Large intestine (tissue), 3 donors: ENCODE measurements at regions not wholly inside any gene's neighbourhood (a gene's known extent, or its start where the extent isn't known, plus 50 kb on each side); places are given as distances from the start of the nearest gene placed in this dataset.
"Not testable (repeated sequence)": the region's sequence is repeated elsewhere in the genome, so short reads cannot be mapped to it uniquely, and the experiment has no call there.

Experiments
- DNase-seq, 2 donors: peaks; one replicate each; pipeline versions ENCODE4 v3.0.0 to v3.0.0-alpha.2; 2013
- H3K27ac ChIP-seq: one replicate; pipeline ENCODE4 v1.5.1; 2013; ENCODE audit warnings: low read length
- H3K27me3 ChIP-seq: 2 replicates; pipeline ENCODE4 v1.6.1; 2013; ENCODE audit warnings: low read length; ENCODE audit not compliant: control insufficient read depth, insufficient read depth
- H3K36me3 ChIP-seq: 2 replicates; pipeline ENCODE4 v1.6.1; 2013; ENCODE audit warnings: low read length; ENCODE audit not compliant: control insufficient read depth, insufficient read depth
- H3K4me1 ChIP-seq: one replicate; pipeline ENCODE4 v1.6.1; 2013; ENCODE audit warnings: low read length; ENCODE audit not compliant: control insufficient read depth, insufficient read depth
- H3K4me3 ChIP-seq: one replicate; pipeline ENCODE4 v1.5.1; 2013; ENCODE audit warnings: low read length
- H3K9me3 ChIP-seq: one replicate; pipeline ENCODE4 v1.6.1; 2013; ENCODE audit warnings: mild to moderate bottlenecking, low read depth, low read length, moderate library complexity; ENCODE audit not compliant: control insufficient read depth
- WGBS: methylation state at CpG from one replicate; pipeline ENCODE4 v1.1.5; 2013; ENCODE audit warnings: low lambda C conversion rate; ENCODE audit not compliant: insufficient coverage; 5-methylcytosine and 5-hydroxymethylcytosine counted together

DNA sequence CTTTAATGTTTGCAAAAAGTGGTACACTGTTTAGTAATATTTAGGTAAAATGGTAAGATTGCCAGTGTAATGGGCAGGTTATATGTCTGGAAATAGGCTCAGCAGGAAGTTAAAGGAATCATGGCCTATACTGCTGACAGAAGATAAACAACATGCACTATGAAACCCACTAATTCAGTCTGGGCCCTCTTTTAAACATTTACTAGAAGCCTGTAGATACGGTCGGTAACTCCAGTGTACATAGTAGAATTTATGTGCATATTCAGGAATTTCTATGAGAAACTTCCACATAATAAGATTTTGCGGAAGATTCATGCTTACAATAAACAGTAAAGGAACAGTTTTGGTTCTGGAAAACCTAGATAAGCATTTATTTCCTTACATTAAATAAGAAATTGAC is 1896.9 kb downstream of the KHDRBS2 start:
- not testable (repeated sequence) for H3K27ac ChIP-seq, H3K4me1 ChIP-seq, H3K27me3 ChIP-seq, H3K9me3 ChIP-seq, H3K4me3 ChIP-seq, H3K36me3 ChIP-seq
- DNase-seq = peak in 1 of 2 donors; percentile 4
- WGBS = 88% methylated on average over 1 of the region's 3 CpGs

DNA sequence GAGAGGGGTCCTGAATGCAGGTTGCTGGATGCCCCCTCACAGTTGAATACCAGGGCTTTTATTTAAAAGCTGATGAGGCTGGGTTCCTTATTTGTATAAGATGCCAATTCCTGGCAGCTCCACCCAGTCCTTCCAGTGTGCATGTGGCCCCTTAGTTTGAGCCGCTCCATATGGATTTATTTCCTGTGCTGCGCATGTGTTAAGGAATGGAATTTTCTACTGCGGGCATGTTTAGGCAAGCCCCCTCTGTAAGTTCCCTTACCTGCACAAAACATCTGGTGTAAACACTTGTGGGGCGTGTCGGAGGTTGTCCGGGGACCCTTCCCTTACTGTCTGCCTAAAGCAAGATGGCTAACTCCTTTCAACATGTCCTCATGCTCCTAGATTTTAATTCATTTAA is 1901.4 kb downstream of the KHDRBS2 start:
- H3K36me3 ChIP-seq, H3K4me3 ChIP-seq, DNase-seq, H3K27me3 ChIP-seq, H3K4me1 ChIP-seq, H3K27ac ChIP-seq, H3K9me3 ChIP-seq: not testable (repeated sequence)
- no CpG with 5 or more reads among the region's 6 CpGs for WGBS

DNA sequence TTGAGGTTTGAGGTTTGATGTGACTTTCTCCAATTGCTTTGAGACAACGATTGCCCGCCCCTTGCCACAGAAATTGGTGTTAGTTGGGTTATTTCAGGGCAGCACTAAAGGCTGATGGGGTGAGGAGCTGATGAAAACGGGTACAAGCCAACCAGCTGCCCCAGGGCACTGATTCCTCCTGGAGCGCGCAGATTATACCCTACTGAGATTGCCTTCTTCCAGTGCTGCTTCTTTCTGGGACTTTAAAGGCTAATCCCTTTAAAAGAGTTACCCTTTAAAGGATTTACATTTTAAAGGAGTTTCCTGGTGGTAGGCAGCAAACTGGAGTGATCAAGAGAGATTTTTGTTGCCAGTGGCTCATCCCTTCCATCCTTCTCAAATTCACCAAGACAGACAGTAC is 1903.3 kb downstream of the KHDRBS2 start:
- not testable (repeated sequence) for H3K27me3 ChIP-seq, H3K4me3 ChIP-seq, H3K9me3 ChIP-seq, DNase-seq, H3K4me1 ChIP-seq, H3K36me3 ChIP-seq, H3K27ac ChIP-seq
- no CpG with 5 or more reads among the region's 5 CpGs for WGBS

DNA sequence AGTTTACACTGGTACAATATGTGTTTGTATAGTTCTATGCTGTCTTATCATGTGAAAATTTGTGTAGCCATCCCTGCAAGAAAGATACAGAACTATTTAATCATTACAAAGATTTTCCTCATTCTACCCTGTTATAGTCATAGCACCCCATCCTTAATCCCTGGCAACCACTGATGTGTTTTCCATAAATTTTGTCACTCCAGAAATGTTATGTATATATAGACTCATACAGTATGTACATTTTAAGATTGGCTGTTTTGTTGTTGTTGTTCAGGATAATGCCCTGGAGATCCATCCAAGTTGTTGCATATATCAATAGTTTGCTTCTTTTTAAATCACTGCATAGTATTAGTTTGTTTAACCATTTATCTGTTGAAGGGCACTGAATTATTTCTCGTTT is 1911.9 kb downstream of the KHDRBS2 start:
- not testable (repeated sequence) for H3K27ac ChIP-seq, DNase-seq, H3K9me3 ChIP-seq, H3K4me1 ChIP-seq, H3K27me3 ChIP-seq, H3K4me3 ChIP-seq, H3K36me3 ChIP-seq
- WGBS = 83% methylated on average over 1 of the region's 1 CpG

DNA sequence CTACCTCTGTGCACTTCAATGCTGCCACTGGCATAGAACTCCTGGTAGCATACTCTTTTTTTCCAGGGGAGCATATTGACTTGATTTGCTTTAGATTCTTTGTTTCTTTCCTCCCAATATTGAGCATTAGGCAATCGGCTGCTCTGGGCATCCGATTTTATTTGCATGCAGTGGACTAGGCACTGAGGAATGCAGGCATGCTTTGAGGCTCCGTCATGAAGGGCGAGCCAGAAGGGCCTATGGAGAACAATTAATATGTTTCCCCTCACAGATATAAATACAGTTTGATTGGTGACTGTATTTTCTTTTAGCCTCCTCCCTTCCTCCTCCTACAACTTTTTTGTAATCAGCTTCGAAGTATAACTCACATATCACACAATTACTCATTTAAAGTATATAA is 1918.2 kb downstream of the KHDRBS2 start:
- not testable (repeated sequence) for H3K4me3 ChIP-seq, DNase-seq, H3K27me3 ChIP-seq, H3K9me3 ChIP-seq, H3K27ac ChIP-seq, H3K36me3 ChIP-seq, H3K4me1 ChIP-seq
- WGBS = 100% methylated on average over 1 of the region's 5 CpGs

DNA sequence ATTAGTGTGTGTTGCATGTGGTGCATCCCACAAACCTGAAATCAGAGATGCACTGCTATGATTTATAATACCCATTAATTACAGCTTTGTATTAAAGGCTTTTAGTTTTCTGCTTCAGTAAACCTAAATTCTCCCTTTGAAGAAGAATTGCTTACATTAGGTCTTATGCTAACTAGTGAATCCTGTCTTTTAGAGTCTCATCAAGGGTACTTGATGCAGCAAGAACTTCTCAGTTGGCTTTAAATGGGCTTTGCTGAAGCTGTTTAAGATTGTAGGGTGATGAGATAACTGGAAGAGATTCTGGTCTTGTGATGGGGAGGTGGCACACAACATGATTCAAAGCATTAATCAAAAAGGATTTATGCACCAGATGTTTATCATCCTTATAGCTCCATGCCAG is 1920.1 kb downstream of the KHDRBS2 start:
- not testable (repeated sequence) for H3K4me3 ChIP-seq, H3K36me3 ChIP-seq, H3K27ac ChIP-seq, H3K27me3 ChIP-seq, H3K9me3 ChIP-seq, H3K4me1 ChIP-seq, DNase-seq

DNA sequence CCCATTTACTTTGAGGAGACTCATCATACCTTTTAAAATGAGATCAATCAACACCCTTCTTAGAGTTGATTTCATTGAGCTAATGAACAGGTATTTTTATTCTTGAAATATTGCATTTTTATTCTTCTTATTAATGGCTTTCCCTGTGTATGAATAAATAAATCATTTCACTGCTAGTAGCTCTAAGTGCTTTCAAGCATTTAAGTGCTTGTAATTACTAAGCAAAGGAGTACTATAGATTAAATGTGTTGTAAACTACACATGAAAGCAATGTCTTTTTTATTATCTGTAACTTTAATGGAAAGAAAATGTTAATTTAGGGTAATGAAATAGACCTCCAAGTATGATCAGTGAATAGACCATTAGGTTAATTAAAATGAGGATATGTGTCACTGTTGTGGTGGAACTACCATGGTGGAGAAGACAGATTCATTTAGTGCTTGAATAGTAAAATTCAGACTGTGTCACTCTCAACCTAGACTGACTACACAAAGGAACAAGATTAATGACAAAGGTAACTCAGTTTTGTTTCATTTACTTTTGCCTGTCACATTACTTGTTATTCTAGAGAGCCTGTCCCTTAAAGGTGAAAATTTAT is 1943.5 kb downstream of the KHDRBS2 start:
- not testable (repeated sequence) for DNase-seq

DNA sequence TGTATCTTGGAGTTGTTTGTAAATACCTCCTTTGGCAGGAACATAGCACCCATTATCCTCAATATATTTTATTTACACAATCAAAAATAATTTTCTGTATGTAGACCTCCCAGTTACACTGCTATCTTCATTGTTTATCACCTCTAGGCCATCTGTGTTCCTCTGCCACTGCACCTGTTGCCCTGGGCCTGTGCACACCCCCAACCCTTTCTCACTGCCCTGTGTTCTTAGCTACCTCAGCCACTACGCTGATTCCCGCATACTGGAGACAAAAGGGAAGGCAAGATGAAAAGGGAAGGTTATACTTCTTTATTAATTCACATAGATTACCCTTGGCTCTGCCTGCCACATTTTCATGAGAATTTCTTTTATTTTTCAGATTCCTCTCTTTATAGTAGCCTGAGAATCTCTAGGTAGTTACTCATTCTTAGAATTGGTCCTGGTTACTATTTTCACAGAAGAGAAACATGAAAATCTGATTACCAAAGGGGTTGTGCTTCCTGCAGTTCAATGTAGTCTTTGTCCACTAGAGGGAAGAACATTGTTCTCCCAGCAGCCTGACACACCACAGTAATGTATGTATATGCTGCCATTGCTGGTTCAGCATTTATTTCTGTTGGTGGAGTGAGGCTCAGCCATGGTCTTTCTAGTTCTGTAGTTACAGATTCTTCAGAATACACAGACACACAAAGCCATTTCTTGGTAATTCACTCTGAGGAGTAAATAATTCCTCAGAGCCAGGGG is 1947.5 kb downstream of the KHDRBS2 start:
- not testable (repeated sequence) for H3K27me3 ChIP-seq, H3K36me3 ChIP-seq, H3K4me1 ChIP-seq, DNase-seq, H3K27ac ChIP-seq, H3K9me3 ChIP-seq, H3K4me3 ChIP-seq
- WGBS = no CpG with 5 or more reads among the region's 2 CpGs

More for the DNA sequence above, 1943.5 kb downstream of the KHDRBS2 start:
- H3K4me3 ChIP-seq, H3K27me3 ChIP-seq, H3K36me3 ChIP-seq, H3K9me3 ChIP-seq, H3K4me1 ChIP-seq, H3K27ac ChIP-seq: not testable (repeated sequence)

DNA sequence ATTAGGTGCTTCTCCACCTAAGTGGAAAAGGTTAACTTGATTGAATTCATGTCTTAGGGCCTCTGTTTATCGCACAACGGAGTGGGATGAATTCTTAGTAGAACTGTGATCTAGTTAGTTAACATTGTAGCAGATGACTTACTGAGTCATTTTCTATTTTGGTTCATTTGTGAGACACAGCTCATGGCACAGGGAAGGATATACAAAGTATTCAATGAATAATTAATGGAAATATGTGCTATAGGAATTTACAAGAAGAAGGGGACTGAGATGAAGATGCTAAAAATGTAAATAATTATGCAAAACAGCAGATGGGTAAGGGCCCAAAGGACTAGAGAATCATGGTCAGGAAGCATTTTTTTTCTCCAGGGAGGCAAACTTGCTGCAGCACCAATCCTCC is 1950.9 kb downstream of the KHDRBS2 start:
- not testable (repeated sequence) for H3K9me3 ChIP-seq, H3K27me3 ChIP-seq, H3K27ac ChIP-seq, H3K36me3 ChIP-seq, DNase-seq, H3K4me3 ChIP-seq, H3K4me1 ChIP-seq
- no CpG with 5 or more reads among the region's 2 CpGs for WGBS

DNA sequence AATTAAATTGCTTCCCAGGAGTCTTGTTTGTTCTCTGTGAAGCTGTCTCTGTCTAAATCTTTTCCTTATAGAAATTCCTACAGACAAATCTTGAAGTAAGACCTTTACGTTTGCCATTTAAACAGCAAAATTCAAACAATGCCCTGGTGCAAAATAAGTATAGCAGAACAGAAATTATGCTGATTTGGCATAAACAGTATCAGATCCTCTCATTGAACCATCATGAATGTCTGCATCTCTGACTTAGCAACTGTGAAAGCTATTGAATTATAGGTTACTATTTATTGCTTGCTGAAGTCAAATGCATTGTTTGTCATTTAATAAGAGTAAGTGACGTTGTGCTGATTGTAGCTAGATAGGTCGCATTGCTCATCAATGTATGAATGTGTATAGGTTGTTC is 1952.3 kb downstream of the KHDRBS2 start:
- not testable (repeated sequence) for H3K4me1 ChIP-seq, H3K4me3 ChIP-seq, H3K27me3 ChIP-seq, H3K27ac ChIP-seq, DNase-seq, H3K36me3 ChIP-seq, H3K9me3 ChIP-seq
- no CpG with 5 or more reads among the region's 3 CpGs for WGBS

DNA sequence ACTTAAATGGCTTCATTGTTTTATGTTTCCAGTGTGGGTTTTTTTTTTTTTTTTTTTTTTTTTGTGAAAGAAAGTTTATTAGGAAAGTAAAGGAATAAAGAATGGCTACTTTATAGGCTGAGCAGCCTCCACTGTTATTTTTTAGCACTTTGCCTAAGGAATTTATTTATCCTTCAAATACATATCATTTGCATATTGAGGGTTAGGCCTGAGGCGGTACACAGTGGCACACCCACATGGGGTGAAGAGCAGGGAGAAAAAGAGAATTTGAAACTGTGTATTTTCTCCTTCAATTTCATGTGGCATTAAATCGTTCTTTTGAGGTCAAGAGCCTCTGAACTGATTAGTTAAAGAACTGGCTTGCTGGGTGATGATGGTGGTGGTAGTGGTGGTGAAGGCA is 1977.1 kb downstream of the KHDRBS2 start:
- not testable (repeated sequence) for H3K27ac ChIP-seq, H3K36me3 ChIP-seq, H3K4me1 ChIP-seq, H3K27me3 ChIP-seq, DNase-seq, H3K9me3 ChIP-seq, H3K4me3 ChIP-seq
- no CpG with 5 or more reads among the region's 2 CpGs for WGBS
